ENCODE measurements at regions not wholly inside any gene's neighbourhood (a gene's known extent, or its start where the extent isn't known, plus 50 kb on each side); places are given as distances from the start of the nearest gene placed in this dataset.

DNA sequence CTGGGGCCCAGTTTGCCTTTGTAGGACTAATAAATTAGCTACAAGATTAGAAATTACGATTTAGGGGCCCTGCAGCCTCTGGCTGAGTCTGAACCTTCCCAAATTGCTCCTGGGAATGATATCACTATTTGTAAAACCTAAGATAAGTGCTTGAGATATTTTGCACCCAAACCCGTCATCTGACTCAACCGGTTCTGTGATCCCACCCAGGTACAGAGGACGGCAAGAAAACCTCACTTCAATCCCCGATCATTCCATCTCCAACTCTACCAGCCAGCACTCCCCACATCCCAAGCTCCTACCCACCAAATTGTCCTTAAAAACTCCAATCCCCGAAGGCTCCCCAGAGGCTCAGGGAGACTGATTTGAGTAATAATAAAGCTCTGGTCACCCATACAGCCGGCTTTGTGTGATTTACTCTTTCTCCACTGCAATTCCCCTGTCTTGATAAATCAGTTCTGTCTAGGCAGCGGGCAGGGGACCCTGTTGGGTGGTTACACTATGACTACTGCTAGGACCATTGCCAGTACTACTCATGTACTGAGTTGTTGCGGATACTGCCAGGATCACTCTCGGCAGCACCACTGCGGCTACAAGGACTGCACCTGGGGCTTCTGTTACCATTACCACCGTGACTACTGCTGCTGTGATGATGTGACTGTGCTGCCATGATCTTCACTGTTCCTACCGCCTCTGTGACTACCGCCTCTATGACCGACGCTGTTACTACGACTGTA is 73.1 kb downstream of the IRF8 start:
- Histone ChIP-seq H3K9me3 (no peaks in the 10 kb centered on the region), H3K27ac (no peak overlapping the region), H3K27me3 (no peaks in the 10 kb centered on the region), H3K36me3 (no peaks in the 10 kb centered on the region), H3K4me3 (no peak overlapping the region), H3K4me1 (peaks cover 0 to 35% (median 0%) of the 10 kb centered on the region in 4 donors)
- TF ChIP-seq EP300 (IDR thresholded peaks at IDR 0.05) (no peak), POLR2A (IDR thresholded peaks at IDR 0.05) (no peak)
- TF ChIP-seq, protein P1, sequence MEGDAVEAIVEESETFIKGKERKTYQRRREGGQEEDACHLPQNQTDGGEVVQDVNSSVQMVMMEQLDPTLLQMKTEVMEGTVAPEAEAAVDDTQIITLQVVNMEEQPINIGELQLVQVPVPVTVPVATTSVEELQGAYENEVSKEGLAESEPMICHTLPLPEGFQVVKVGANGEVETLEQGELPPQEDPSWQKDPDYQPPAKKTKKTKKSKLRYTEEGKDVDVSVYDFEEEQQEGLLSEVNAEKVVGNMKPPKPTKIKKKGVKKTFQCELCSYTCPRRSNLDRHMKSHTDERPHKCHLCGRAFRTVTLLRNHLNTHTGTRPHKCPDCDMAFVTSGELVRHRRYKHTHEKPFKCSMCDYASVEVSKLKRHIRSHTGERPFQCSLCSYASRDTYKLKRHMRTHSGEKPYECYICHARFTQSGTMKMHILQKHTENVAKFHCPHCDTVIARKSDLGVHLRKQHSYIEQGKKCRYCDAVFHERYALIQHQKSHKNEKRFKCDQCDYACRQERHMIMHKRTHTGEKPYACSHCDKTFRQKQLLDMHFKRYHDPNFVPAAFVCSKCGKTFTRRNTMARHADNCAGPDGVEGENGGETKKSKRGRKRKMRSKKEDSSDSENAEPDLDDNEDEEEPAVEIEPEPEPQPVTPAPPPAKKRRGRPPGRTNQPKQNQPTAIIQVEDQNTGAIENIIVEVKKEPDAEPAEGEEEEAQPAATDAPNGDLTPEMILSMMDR (IDR thresholded peaks at IDR 0.05) = no peak
- 89 to 95% methylated on average over 17 of the region's 17 CpGs for WGBS, 2 donors
- no peak for DNase-seq (ENCODE audit: low spot score in 2 of 2)

DNA sequence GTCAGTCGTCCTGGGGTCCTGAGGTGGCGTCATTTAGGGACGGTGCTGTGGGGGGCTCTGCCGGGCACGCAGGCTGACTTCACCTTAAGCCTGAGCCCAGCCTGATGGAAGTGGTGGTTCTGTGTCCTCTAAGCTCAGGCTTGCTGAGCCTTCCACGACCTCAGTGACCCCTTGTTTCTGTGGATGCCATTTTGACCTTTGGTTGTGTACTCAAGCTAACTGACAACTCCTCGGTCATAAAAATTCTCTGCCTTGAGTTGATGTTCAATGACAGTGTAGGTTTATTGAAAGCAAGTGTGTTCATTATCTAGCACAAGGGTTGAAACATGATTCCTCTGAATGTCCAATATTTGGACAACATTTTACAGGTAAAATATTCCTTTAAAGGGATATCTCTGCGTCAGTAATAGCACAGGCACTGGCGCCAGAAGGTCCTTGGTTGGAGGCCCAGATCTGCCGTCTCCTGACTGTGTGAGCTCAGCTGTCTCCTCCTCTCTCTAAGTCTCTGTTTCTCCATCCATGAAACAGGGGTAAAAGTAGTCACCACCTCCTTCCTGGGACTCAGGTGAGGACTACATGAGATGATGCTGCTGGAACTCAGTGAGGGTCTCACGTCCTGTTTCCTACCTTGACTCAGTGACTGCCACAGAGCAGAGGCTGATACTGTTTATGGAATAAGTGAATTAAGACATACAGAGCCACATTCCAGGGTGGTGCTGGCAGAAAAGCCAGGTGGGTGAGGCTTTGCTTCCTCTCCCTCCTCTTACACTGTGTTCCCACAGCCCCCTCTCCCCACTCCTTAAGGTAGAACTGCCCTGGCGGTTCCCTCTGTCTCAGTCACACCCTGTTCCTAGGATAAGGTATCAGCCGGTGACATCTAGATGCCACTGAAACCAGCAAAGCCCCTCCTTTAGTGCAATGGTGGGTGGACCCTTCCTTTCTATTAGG is 75.7 kb downstream of the IRF8 start:
- 64 to 65% methylated on average over 13 of the region's 13 CpGs for WGBS, 2 donors
- Histone ChIP-seq H3K27ac (peak overlapping the region in 2 of 4 donors; percentile 4 to 67), H3K27me3 (no peaks in the 10 kb centered on the region), H3K4me1 (peaks cover 0 to 35% (median 3%) of the 10 kb centered on the region in 4 donors), H3K9me3 (no peaks in the 10 kb centered on the region), H3K4me3 (no peak overlapping the region), H3K36me3 (no peaks in the 10 kb centered on the region)
- DNase-seq (ENCODE audit: low spot score in 2 of 2) = no peak
- TF ChIP-seq POLR2A (IDR thresholded peaks at IDR 0.05) (no peak), EP300 (IDR thresholded peaks at IDR 0.05) (no peak)
- TF ChIP-seq, protein P1 (IDR thresholded peaks at IDR 0.05) = no peak

DNA sequence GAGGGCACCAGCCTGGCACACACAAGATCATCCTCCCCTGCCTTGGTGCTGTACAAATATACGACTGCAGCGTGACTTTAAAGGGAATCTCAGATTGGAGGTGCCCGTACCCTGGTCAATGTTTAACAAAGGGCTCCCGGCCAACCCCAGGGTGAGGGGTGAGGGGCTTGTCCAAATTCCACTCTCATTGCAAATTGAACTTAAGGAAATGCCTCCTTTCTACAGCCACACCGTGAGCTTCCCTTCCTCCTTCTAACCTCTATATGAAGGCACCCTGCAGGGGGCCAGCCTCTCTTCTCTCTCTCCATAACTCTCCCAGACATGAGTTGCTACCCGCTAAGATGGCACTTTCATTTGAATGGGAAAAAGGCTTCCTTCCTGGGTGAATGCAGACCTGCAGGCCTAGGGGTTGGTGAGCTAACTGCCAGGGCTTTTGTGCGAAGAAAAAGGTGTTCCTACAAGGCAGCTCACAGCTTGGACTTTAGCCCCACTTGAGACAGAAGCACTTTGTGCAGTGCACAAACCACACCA is 76.6 kb downstream of the IRF8 start:
- Histone ChIP-seq H3K4me3 (no peak overlapping the region), H3K4me1 (peaks cover 0 to 27% (median 3%) of the 10 kb centered on the region in 4 donors), H3K9me3 (no peaks in the 10 kb centered on the region), H3K27ac (peak overlapping the region in 2 of 4 donors; percentile 4 to 67), H3K27me3 (no peaks in the 10 kb centered on the region), H3K36me3 (no peaks in the 10 kb centered on the region)
- WGBS, 2 donors = 64 to 76% methylated on average over 7 of the region's 7 CpGs
- TF ChIP-seq EP300 (IDR thresholded peaks at IDR 0.05) (no peak), POLR2A (IDR thresholded peaks at IDR 0.05) (no peak)
- TF ChIP-seq, protein P1 (IDR thresholded peaks at IDR 0.05) = no peak
- DNase-seq (ENCODE audit: low spot score in 2 of 2) = no peak

DNA sequence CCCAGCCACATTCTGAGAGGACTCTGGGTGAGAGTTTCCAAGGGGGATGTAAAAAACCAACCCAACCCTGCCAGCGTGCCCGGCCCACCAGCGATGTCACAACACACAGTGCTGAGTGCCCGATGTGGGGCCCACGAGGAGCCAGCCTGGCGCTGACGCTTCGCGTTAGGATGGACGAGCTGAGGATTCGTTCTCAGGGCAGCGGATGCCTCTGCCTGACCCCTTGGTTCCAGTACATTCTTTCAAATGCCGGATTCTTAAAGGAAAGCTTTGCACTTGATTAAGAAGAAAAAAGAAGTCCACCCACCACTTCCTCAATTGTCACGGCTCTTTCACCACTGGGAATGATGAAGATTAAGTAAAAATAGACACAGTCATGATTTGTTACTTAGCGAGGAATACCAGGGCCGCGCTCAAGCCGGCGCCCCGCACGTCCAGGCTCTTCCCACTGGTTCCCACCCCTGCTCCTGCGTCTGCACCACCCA is 79.4 kb downstream of the IRF8 start:
- TF ChIP-seq POLR2A (IDR thresholded peaks at IDR 0.05) = no peak
- TF ChIP-seq EP300 (IDR thresholded peaks at IDR 0.05) = no peak
- TF ChIP-seq, protein P1 (IDR thresholded peaks at IDR 0.05) = no peak
- no peaks in the 10 kb centered on the region for H3K27me3 ChIP-seq
- H3K27ac ChIP-seq = peak overlapping the region in 2 of 4 donors; percentile 3 to 16
- H3K4me1 ChIP-seq = peaks cover 0 to 30% (median 12%) of the 10 kb centered on the region in 4 donors
- no peaks in the 10 kb centered on the region for H3K9me3 ChIP-seq
- no peak for DNase-seq (ENCODE audit: low spot score in 2 of 2)
- H3K36me3 ChIP-seq = no peaks in the 10 kb centered on the region
- H3K4me3 ChIP-seq = no peak overlapping the region
- whole genome bisulfite sequencing, 2 donors = 24 to 26% methylated on average over 22 of the region's 22 CpGs

Measured in tibial nerve (tissue), 4 donors.